Parathyroid adenoma (tissue), 2 donors: ENCODE measurements at regions not wholly inside any gene's neighbourhood (a gene's known extent, or its start where the extent isn't known, plus 50 kb on each side); places are given as distances from the start of the nearest gene placed in this dataset.
"Not testable (repeated sequence)": the region's sequence is repeated elsewhere in the genome, so short reads cannot be mapped to it uniquely, and the experiment has no call there.

ENCODE experiments used
- H2AFZ ChIP-seq: fragments of 300-600 bp; sonication (generic); one replicate; pipeline ENCODE4 v1.7.0; 2017; ENCODE audit warnings: antibody characterized with exemption, mild to moderate bottlenecking
- H3K27ac ChIP-seq: fragments of 300-600 bp; sonication (generic); one replicate; pipeline ENCODE4 v1.7.0; 2017
- H3K27me3 ChIP-seq: fragments of 300-600 bp; sonication (generic); one replicate; pipeline ENCODE4 v1.7.0; 2017; ENCODE audit warnings: low read length; ENCODE audit not compliant: control insufficient read depth, insufficient read depth
- H3K36me3 ChIP-seq: fragments of 300-600 bp; sonication (generic); one replicate; pipeline ENCODE4 v1.7.0; 2017; ENCODE audit warnings: low read length; ENCODE audit not compliant: control insufficient read depth, insufficient read depth
- H3K4me1 ChIP-seq: fragments of 300-600 bp; sonication (generic); one replicate; pipeline ENCODE4 v1.7.0; 2017; ENCODE audit warnings: control low read depth
- H3K4me2 ChIP-seq: fragments of 300-600 bp; sonication (generic); one replicate; pipeline ENCODE4 v1.7.0; 2017; ENCODE audit warnings: low read length
- H3K4me3 ChIP-seq: fragments of 300-600 bp; sonication (generic); one replicate; pipeline ENCODE4 v1.7.0; 2017; ENCODE audit warnings: low read depth, low read length
- H3K79me2 ChIP-seq: fragments of 300-600 bp; sonication (generic); one replicate; pipeline ENCODE4 v1.7.0; 2017; ENCODE audit warnings: control low read depth
- H3K9ac ChIP-seq: fragments of 300-600 bp; sonication (generic); one replicate; pipeline ENCODE4 v1.7.0; 2017; ENCODE audit warnings: mild to moderate bottlenecking
- H3K9me3 ChIP-seq: fragments of 300-600 bp; sonication (generic); one replicate; pipeline ENCODE4 v1.7.0; 2017; ENCODE audit warnings: low read length; ENCODE audit not compliant: control insufficient read depth
- CTCF ChIP-seq: fragments of 300-600 bp; sonication (generic); IDR thresholded peaks from one replicate; pipeline ENCODE4 v1.7.0; 2017; ENCODE audit warnings: antibody characterized with exemption, mild to moderate bottlenecking
- donor health status: primary hyperparathyroidism.

- no peak overlapping the region for H2AFZ ChIP-seq
- no peaks in the 10 kb centered on the region for H3K36me3 ChIP-seq
- no peak overlapping the region for H3K9ac ChIP-seq
- H3K9me3 ChIP-seq, result no peaks in the 10 kb centered on the region
- no peak for TF ChIP-seq CTCF
- H3K27ac ChIP-seq, result no peak overlapping the region
- H3K79me2 ChIP-seq, result peaks cover 18% of the 10 kb centered on the region
- no peak overlapping the region for H3K4me2 ChIP-seq
- peaks cover 24% of the 10 kb centered on the region for H3K4me1 ChIP-seq
- no peak overlapping the region for H3K4me3 ChIP-seq
- no peaks in the 10 kb centered on the region for H3K27me3 ChIP-seq
Observed at GRCh38 chr16:85286951-85287814, 174.9 kb upstream of the CIBAR2 start.

- not testable (repeated sequence) for H3K9me3 ChIP-seq, H3K27me3 ChIP-seq, H3K9ac ChIP-seq, H3K4me3 ChIP-seq, H3K4me2 ChIP-seq, H2AFZ ChIP-seq, H3K27ac ChIP-seq, H3K36me3 ChIP-seq
- Histone ChIP-seq H3K4me1 (peaks cover 24% of the 10 kb centered on the region), H3K79me2 (peaks cover 15% of the 10 kb centered on the region)
Observed at GRCh38 chr16:85287815-85288109, 175.5 kb upstream of the CIBAR2 start.

- no peak overlapping the region for H3K4me2 ChIP-seq
- H3K27me3 ChIP-seq, result no peaks in the 10 kb centered on the region
- H3K79me2 ChIP-seq, result peaks cover 11% of the 10 kb centered on the region
- no peak for TF ChIP-seq CTCF
- no peak overlapping the region for H3K9ac ChIP-seq
- no peak overlapping the region for H3K4me3 ChIP-seq
- H2AFZ ChIP-seq, result peak overlapping the region; percentile 44
- no peaks in the 10 kb centered on the region for H3K36me3 ChIP-seq
- H3K4me1 ChIP-seq, result peaks cover 24% of the 10 kb centered on the region
- H3K27ac ChIP-seq, result peak overlapping the region; percentile 36
- no peaks in the 10 kb centered on the region for H3K9me3 ChIP-seq
Observed at GRCh38 chr16:85288341-85288868, 176.1 kb upstream of the CIBAR2 start.

- Histone ChIP-seq H2AFZ (peak overlapping the region; percentile 44), H3K4me1 (peaks cover 24% of the 10 kb centered on the region), H3K27me3 (no peaks in the 10 kb centered on the region), H3K9me3 (no peaks in the 10 kb centered on the region), H3K9ac (no peak overlapping the region), H3K27ac (peak overlapping the region; percentile 36), H3K79me2 (peaks cover 5% of the 10 kb centered on the region), H3K36me3 (no peaks in the 10 kb centered on the region), H3K4me2 (no peak overlapping the region), H3K4me3 (no peak overlapping the region)
- TF ChIP-seq CTCF, result no peak
Observed at GRCh38 chr16:85288869-85289660, 176.8 kb upstream of the CIBAR2 start.
